GM19043 (cell line): ENCODE measurements at regions not wholly inside any gene's neighbourhood (a gene's known extent, or its start where the extent isn't known, plus 50 kb on each side); places are given as distances from the start of the nearest gene placed in this dataset.
"Not testable (repeated sequence)": the region's sequence is repeated elsewhere in the genome, so short reads cannot be mapped to it uniquely, and the experiment has no call there.

Source experiments
- ATAC-seq: cut with Tn5 transposase; IDR thresholded peaks from one replicate; pipeline ENCODE4 v1.9.1; 2021; ENCODE audit warnings: low read depth; ENCODE audit not compliant: unreplicated experiment

- no peak for ATAC-seq
Observed at GRCh38 chr18:79595876-79596374, 83.7 kb upstream of the CTDP1 start.

- ATAC-seq: no peak
Observed at GRCh38 chr18:79596446-79597175, 83.0 kb upstream of the CTDP1 start.

GRCh38 chr18:79597176-79597830 is 82.3 kb upstream of the CTDP1 start:
- ATAC-seq: no peak

GRCh38 chr18:79597831-79598632 is 81.6 kb upstream of the CTDP1 start:
- no peak for ATAC-seq

- ATAC-seq: no peak
Observed at GRCh38 chr18:79598633-79599175, 80.9 kb upstream of the CTDP1 start.

- ATAC-seq: no peak
Observed at GRCh38 chr18:79599441-79599931, 80.1 kb upstream of the CTDP1 start.

GRCh38 chr18:79600141-79600540 is 79.5 kb upstream of the CTDP1 start:
- no peak for ATAC-seq

GRCh38 chr18:79600596-79600995 is 79.0 kb upstream of the CTDP1 start:
- no peak for ATAC-seq

GRCh38 chr18:79601234-79601633 is 78.4 kb upstream of the CTDP1 start:
- ATAC-seq: no peak

GRCh38 chr18:79603321-79604204 is 76.0 kb upstream of the CTDP1 start:
- ATAC-seq: no peak

- ATAC-seq: no peak
Observed at GRCh38 chr18:79604205-79604912, 75.2 kb upstream of the CTDP1 start.

GRCh38 chr18:79604913-79605880 is 74.4 kb upstream of the CTDP1 start:
- no peak for ATAC-seq

GRCh38 chr18:79606071-79606470 is 73.5 kb upstream of the CTDP1 start:
- not testable (repeated sequence) for ATAC-seq

GRCh38 chr18:79606621-79607331 is 72.8 kb upstream of the CTDP1 start:
- ATAC-seq: no peak

- ATAC-seq: no peak
Observed at GRCh38 chr18:79607361-79607952, 72.1 kb upstream of the CTDP1 start.

GRCh38 chr18:79608069-79608468 is 71.5 kb upstream of the CTDP1 start:
- no peak for ATAC-seq

GRCh38 chr18:79608535-79608934 is 71.1 kb upstream of the CTDP1 start:
- no peak for ATAC-seq
